Mucosa of descending colon (tissue), 3 donors: ENCODE measurements at regions not wholly inside any gene's neighbourhood (a gene's known extent, or its start where the extent isn't known, plus 50 kb on each side); places are given as distances from the start of the nearest gene placed in this dataset.

ENCODE experiments used
- ATAC-seq: fragments of 200-7000 bp; cut with Tn5 transposase; one replicate; pipeline ENCODE4 v1.9.1; 2020; ENCODE audit warnings: mild to moderate bottlenecking, moderate library complexity
- DNase-seq, 3 donors: peaks; one replicate each; pipeline ENCODE4 v3.0.0-alpha.2; 2020
- H3K36me3 ChIP-seq: fragments of 200-600 bp; one replicate; pipeline ENCODE4 v1.8.0; 2021; ENCODE audit warnings: low read depth, mild to moderate bottlenecking
- H3K4me1 ChIP-seq: fragments of 200-600 bp; one replicate; pipeline ENCODE4 v1.8.0; 2021; ENCODE audit warnings: low read depth, mild to moderate bottlenecking
- H3K4me3 ChIP-seq: fragments of 200-600 bp; one replicate; pipeline ENCODE4 v1.8.0; 2021; ENCODE audit warnings: mild to moderate bottlenecking
- H3K9me3 ChIP-seq: fragments of 200-600 bp; one replicate; pipeline ENCODE4 v1.8.0; 2021; ENCODE audit warnings: mild to moderate bottlenecking
- intact Hi-C, 2 donors: fragments of 100-400 bp; cut with DNase I in 1 of 2; cut with micrococcal nuclease in 1 of 2; formaldehyde crosslinking; loops; one replicate each; pipeline versions ENCODE4 v1.11.0 to v1.11.1; 2022; cut with DNase I, micrococcal nuclease
- TF ChIP-seq, protein P1 (sequence below): fragments of 200-600 bp; IDR thresholded peaks from one replicate; pipeline ENCODE4 v1.8.0; 2022; ENCODE audit warnings: antibody characterized with exemption, mild to moderate bottlenecking
- donor health status: DM: no; HTN: no; CAD: no; lungs with moderate emphysema.
- donor health status: DM: no; HTN: no; CAD: no.
- donor health status: DM: no; HTN: yes; CAD: no.

DNA sequence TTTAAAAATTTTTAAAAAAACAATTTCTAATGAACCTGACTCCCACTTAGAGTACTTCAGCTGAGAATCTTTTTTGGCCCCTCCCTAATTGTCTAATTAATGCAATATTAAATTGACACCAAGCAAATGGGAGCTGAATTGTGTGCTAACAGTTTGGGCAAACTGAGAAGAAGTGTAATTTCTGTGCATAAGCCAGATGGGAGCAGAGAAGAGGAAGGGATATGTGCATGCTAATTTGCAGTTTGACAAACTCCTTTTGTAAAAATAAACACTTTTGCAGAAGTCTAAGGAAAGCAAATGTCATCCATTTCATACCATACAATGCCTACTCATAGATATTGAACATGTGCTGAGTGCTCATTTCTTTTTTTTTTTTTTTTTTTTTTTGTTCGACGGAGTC is 332.0 kb downstream of the CYRIA start:
- intact Hi-C loops = no loop called here
- no peak overlapping the region for H3K4me3 ChIP-seq
- ATAC-seq (no peak), DNase-seq (no peak)
- H3K9me3 ChIP-seq = no peaks in the 10 kb centered on the region
- no peaks in the 10 kb centered on the region for H3K36me3 ChIP-seq
- TF ChIP-seq, protein P1, sequence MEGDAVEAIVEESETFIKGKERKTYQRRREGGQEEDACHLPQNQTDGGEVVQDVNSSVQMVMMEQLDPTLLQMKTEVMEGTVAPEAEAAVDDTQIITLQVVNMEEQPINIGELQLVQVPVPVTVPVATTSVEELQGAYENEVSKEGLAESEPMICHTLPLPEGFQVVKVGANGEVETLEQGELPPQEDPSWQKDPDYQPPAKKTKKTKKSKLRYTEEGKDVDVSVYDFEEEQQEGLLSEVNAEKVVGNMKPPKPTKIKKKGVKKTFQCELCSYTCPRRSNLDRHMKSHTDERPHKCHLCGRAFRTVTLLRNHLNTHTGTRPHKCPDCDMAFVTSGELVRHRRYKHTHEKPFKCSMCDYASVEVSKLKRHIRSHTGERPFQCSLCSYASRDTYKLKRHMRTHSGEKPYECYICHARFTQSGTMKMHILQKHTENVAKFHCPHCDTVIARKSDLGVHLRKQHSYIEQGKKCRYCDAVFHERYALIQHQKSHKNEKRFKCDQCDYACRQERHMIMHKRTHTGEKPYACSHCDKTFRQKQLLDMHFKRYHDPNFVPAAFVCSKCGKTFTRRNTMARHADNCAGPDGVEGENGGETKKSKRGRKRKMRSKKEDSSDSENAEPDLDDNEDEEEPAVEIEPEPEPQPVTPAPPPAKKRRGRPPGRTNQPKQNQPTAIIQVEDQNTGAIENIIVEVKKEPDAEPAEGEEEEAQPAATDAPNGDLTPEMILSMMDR = no peak
- no peaks in the 10 kb centered on the region for H3K4me1 ChIP-seq

- no peaks in the 10 kb centered on the region for H3K36me3 ChIP-seq
- H3K4me3 ChIP-seq = no peak overlapping the region
- no peaks in the 10 kb centered on the region for H3K4me1 ChIP-seq
- ATAC-seq (no peak), DNase-seq (no peak)
- H3K9me3 ChIP-seq = no peaks in the 10 kb centered on the region
- TF ChIP-seq, protein P1 = no peak
- intact Hi-C loops = no loop called here
These were observed 332.7 kb downstream of the CYRIA start for GRCh38 chr2:16332681-16333557.

DNA sequence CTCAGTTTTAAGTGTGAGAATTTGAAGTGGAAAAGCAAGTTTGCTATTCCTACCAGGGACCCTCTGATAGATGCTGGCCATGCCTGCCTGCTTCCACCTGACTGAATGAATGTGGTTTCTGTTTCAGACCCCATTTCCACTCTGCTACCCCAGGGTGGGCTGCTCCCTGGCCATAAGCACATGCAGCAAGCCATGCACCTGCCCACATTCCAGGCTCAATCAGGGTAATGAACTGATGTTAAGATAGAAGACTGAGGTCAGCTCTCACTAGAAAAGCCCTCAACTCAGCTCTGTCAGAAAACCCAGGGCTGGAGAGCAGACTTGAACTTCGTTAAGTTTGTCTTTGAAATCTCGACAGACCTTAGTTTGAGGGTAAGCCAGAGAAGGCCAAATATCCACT is 333.9 kb downstream of the CYRIA start:
- intact Hi-C loops = no loop called here
- Histone ChIP-seq H3K4me1 (no peaks in the 10 kb centered on the region), H3K9me3 (no peaks in the 10 kb centered on the region), H3K36me3 (no peaks in the 10 kb centered on the region), H3K4me3 (no peak overlapping the region)
- ATAC-seq (no peak), DNase-seq (no peak)
- TF ChIP-seq, protein P1 = no peak

- intact Hi-C loops = no loop called here
- Histone ChIP-seq H3K4me3 (no peak overlapping the region), H3K36me3 (no peaks in the 10 kb centered on the region), H3K9me3 (no peaks in the 10 kb centered on the region), H3K4me1 (no peaks in the 10 kb centered on the region)
- DNase-seq = no peak
- TF ChIP-seq, protein P1 = no peak
- ATAC-seq = no peak
These were observed 334.7 kb downstream of the CYRIA start for GRCh38 chr2:16330982-16331381.

- no peak for DNase-seq
- TF ChIP-seq, protein P1 = no peak
- intact Hi-C loops = no loop called here
These were observed 335.1 kb downstream of the CYRIA start for GRCh38 chr2:16330571-16330970.

More at GRCh38 chr2:16330571-16330970, 335.1 kb downstream of the CYRIA start:
- ATAC-seq = no peak
- Histone ChIP-seq H3K9me3 (no peaks in the 10 kb centered on the region), H3K36me3 (no peaks in the 10 kb centered on the region), H3K4me3 (no peak overlapping the region), H3K4me1 (no peaks in the 10 kb centered on the region)
